Kidney epithelial cell (primary cell): ENCODE measurements at regions not wholly inside any gene's neighbourhood (a gene's known extent, or its start where the extent isn't known, plus 50 kb on each side); places are given as distances from the start of the nearest gene placed in this dataset.

Experiments
- DNase-seq: peaks from one replicate; pipeline ENCODE4 v3.0.0-alpha.2; 2010; ENCODE audit warnings: low read depth
- H3K27me3 ChIP-seq: 2 replicates; pipeline ENCODE4 v1.6.0; 2011; ENCODE audit warnings: low read length; ENCODE audit not compliant: control insufficient read depth, insufficient read depth
- H3K36me3 ChIP-seq: 2 replicates; pipeline ENCODE4 v1.5.1; 2011; ENCODE audit warnings: low read length; ENCODE audit not compliant: control insufficient read depth, insufficient read depth
- H3K4me3 ChIP-seq: 2 replicates; pipeline ENCODE4 v1.5.1; 2011; ENCODE audit warnings: low read depth, mild to moderate bottlenecking, control low read depth, low read length
- CTCF ChIP-seq: IDR thresholded peaks from 2 replicates; pipeline ENCODE4 v1.5.1; 2011; ENCODE audit warnings: mild to moderate bottlenecking, moderate library complexity, low read length, control low read depth, inconsistent platforms; ENCODE audit not compliant: insufficient read depth, poor library complexity, severe bottlenecking

DNA sequence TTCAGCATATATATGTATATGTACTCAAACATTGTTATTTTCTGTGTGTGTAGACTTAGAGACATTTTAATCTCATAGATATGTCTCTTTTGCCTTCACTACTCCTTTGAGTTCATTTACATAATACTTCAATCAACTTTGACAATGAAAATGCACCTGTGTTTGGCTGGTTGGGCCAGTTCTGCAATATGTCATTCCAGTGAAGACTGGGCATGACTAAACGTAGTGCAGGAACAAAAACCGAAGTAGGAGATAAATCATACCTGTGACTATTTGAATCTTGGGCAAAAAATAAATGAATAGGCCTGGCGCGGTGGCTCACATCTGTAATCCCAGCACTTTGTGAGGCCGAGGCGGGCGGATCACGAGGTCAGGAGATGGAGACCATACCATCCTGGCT lies 640.0 kb upstream of the ANO3 start:
- no peaks in the 10 kb centered on the region for H3K36me3 ChIP-seq
- TF ChIP-seq CTCF = no peak
- no peak for DNase-seq
- H3K27me3 ChIP-seq = no peaks in the 10 kb centered on the region
- no peak overlapping the region for H3K4me3 ChIP-seq

DNA sequence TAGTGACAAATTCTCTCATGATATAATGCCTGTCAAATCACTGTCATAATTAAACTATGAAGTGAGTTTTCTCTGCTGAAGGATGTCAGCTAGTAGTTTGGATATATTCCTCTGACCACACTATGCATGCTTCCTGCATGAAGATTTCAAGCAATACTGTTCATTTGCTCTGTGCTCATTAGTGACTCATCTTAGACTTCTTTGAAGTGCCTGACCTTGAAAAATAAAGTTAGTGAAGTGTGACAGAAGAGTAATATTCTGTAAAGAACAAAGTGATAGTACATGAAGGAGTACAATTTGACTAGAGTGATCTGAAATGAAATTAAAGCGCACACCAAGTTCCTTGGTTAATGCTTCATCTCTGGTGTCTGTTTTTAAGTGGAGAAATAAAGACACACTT lies 629.5 kb upstream of the ANO3 start:
- no peaks in the 10 kb centered on the region for H3K27me3 ChIP-seq
- no peaks in the 10 kb centered on the region for H3K36me3 ChIP-seq
- peak; percentile 45 for DNase-seq
- no peak for TF ChIP-seq CTCF
- no peak overlapping the region for H3K4me3 ChIP-seq

GRCh38 chr11:25710975-25711374 lies 621.0 kb upstream of the ANO3 start:
- H3K27me3 ChIP-seq = no peaks in the 10 kb centered on the region
- TF ChIP-seq CTCF = no peak
- H3K4me3 ChIP-seq = no peak overlapping the region
- DNase-seq = no peak
- no peaks in the 10 kb centered on the region for H3K36me3 ChIP-seq

DNA sequence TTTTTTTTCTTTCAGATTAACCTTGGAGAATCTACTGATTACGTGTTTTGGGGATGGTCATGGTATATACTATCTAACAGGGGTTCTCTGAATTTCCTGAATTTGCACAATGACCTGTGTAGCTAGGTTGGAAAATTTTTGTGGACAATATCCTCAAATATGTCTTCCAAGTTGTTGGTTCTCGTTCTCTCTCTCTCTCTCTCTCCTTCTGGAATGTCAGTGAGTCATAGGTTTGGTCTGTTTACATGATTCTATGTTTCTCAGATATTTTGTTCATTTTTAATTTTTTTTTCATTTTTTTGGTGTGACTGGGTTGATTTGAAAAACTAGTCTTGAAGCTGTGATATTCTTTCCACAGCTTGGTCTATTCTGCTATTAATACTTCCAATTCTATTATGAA lies 604.0 kb upstream of the ANO3 start:
- no peaks in the 10 kb centered on the region for H3K36me3 ChIP-seq
- no peaks in the 10 kb centered on the region for H3K27me3 ChIP-seq
- no peak for DNase-seq
- no peak for TF ChIP-seq CTCF
- no peak overlapping the region for H3K4me3 ChIP-seq

GRCh38 chr11:25730230-25730629 lies 601.7 kb upstream of the ANO3 start:
- no peaks in the 10 kb centered on the region for H3K36me3 ChIP-seq
- no peak for DNase-seq
- no peak for TF ChIP-seq CTCF

DNA sequence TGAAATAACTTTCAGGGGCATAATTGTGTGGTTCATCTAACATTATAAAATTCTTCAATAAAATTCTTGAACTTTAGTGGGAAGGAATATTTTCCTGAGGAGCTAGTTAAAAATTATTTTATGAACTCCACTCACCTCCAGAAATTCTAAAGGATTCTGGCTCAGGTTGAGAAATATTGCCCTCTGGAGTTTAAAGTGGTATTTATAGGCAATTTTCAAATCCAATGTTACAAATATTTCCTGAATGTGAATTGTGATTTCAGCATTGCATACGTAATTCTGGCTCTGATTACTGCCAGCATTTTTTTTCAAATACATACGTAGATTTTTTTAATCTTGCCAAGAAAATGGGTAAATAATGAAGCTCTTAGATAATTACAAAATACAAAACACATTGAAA lies 598.2 kb upstream of the ANO3 start:
- Histone ChIP-seq H3K4me3 (no peak overlapping the region), H3K27me3 (no peaks in the 10 kb centered on the region), H3K36me3 (no peaks in the 10 kb centered on the region)
- peak; percentile 16 for TF ChIP-seq CTCF
- DNase-seq = no peak

More at GRCh38 chr11:25730230-25730629, 601.7 kb upstream of the ANO3 start:
- Histone ChIP-seq H3K4me3 (no peak overlapping the region), H3K27me3 (no peaks in the 10 kb centered on the region)
